ENCODE measurements at regions not wholly inside any gene's neighbourhood (a gene's known extent, or its start where the extent isn't known, plus 50 kb on each side); places are given as distances from the start of the nearest gene placed in this dataset.

DNA sequence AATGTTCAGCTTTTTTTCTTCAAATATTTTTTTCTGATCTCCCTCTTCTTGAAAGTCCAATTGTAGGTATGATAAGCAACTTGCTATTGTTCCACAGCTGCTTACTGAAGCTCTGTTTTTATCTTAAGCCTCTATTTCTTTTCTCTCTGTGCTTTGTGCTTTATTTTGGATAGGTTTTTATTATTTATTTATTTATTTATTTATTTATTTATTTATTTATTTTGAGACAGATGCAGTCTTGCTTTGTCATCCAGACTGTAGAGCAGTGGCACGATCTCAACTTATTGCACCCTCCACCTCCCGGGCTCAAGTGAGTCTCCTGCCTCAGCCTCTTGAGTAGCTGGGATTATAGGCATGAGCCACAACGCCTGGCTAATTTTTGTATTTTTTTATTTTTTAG lies 199.4 kb downstream of the KLF12 start:
- DNase-seq (ENCODE audit: low spot score): no peak

DNA sequence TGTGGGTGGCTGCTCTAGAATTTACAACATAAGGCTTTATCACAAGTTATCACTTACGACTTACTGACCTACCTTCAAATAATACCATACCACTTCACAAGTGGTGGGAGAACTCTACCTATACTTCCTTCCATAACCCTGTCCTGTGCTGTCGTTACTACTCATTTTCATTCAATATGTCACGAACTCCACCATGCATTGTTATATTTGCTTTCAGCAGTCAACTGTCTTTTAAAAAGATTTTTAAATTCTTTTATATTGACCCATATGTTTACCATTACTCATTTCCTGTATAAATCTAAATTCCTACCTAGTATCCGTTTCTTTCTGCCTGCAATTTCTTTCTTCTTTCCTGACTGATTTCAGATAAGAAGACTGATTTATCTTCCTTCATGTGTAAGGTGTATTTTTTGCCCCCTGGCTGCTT lies 200.0 kb downstream of the KLF12 start:
- DNase-seq (ENCODE audit: low spot score): no peak

DNA sequence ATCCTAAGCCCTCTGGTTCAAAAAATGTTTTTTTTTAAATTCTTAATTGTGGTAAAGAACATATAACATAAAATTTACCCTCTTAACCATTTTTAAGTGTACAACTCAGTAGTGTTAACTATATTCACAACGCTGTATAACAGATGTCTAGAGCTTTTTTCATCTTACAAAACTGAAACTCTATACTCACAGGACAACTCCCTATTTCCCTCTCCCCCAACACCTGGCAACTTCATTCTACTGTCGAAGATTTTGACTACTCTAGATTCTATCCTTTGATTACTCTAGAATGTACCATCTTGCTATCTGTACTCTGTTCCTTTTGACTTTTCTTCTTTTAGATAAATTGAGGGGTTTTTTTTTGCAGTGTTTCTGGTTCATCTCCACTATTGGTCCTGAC lies 200.4 kb downstream of the KLF12 start:
- no peak for DNase-seq (ENCODE audit: low spot score)

DNA sequence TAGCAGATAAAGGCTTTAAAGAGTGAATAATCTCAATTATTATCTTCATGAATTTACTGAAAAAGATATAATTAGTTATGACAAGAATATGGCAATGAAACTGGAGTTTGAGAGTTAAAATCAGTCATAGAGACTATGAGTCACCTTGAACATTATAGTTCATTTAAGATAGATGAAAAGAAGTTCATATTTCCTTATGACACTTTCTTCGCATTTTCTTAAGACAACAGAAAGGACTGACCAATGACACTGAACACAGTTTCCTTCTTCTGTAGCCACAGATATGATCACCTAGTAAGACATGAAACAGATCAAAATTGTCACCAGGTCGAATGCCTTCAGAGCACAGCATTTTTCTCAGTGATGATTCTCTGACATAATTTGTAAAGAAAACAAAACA lies 202.1 kb downstream of the KLF12 start:
- DNase-seq (ENCODE audit: low spot score): no peak

DNA sequence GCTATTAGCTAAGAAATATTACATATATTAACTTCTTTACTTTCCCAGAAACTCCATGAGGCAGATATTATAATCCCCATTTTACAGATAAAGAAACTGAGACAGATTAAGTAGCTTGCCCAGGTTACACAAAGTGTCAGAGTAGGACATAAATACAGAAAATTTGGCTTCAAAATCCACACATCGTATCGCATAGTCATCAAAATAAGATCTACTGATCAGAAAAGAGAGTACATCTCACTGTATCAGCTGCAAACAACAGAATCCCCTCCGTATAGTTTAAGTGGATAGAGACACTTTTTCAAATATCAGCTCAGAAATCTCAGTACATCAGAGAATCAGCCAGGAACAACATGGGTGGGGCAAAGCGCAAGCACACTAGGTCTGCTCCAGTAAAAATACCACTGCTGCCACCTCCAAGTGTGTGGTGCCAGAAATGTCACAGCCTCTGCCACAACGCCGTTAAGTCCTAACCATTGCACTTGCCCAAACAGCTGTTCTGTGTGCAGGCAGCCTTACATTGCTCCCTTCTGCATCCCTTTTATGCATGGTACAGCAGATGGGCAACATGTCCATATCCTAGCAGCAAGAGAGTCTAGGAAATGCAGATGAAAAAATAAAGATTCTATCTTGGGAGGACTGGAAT lies 204.8 kb downstream of the KLF12 start:
- no peak for DNase-seq (ENCODE audit: low spot score)

DNA sequence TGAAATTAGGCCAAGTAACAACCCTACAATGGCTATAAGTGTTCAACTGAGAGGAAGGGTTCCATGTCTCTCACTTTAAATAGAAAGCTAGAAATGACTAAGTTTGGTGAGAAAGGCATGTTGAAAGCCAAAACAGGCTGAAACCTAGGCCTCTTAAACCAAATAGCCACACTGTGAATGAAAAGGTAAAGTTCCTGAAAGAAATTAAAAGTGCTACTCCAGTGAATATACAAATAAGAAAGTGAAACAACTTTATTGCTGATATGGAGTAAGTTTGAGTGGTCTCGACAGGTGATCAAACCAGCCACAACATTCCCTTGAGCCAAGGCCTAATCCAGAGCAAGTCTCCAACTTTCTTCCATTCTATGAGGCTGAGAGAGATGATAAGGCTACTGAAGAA lies 209.6 kb downstream of the KLF12 start:
- no peak for DNase-seq (ENCODE audit: low spot score)

DNA sequence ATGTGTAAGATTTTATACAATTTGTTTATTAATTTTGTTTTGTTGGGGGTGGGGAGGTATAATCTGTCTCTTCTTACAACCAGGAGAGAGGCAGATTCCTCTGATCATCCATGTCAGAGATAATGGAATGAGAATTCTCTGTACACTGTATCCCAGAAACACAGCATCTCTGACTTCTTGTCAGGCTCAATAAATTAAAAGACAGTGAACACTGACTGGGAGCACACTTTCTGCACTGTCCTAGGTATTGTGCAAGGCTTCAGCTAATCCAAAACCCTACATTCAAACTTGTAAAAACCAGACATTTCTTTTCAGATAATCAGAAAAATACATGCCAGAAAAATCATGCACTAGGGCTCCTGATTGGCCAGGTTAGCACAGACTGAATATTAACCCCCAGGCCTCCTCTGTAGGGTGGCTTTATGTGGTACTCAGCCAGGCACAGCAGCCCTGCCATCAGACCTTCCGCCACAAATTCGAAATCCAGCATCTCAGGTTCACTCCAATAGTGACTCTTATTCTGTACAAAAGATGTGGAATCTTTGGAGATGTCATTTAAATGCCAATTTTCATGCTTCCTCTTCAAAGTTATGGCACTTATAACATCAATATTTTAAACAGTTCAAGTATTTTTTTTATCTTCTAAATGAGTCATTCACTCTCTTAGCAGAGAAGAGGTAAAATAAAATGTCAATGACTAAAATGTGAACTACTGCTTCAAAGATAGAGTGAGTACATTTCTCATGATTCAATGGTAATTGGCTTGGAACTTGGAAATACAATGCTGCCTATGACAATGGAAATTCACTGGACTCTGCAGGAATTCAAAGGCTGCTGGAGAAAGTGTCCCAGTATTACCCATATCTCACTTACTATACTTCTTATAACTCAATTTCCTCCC lies 211.5 kb downstream of the KLF12 start:
- DNase-seq (ENCODE audit: low spot score): no peak

DNA sequence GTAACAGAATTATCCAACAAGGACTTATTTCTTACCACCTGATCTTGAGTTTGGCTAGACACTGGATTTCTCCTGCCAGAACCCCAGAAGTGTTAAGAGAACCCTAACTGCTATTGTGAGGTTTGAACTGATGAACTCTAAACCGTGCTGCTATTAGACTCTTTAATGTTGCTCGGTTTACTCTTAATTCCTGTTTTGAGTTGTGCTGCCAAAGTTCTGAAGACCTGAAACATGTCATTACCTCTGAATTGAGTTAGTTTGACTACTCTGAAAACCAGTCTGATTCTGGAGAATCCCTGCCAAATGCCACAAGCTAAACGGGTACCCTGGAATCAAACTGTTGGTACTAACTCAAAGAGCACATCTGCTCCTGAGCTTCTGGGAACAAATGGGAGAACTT lies 215.5 kb downstream of the KLF12 start:
- DNase-seq (ENCODE audit: low spot score): no peak

DNA sequence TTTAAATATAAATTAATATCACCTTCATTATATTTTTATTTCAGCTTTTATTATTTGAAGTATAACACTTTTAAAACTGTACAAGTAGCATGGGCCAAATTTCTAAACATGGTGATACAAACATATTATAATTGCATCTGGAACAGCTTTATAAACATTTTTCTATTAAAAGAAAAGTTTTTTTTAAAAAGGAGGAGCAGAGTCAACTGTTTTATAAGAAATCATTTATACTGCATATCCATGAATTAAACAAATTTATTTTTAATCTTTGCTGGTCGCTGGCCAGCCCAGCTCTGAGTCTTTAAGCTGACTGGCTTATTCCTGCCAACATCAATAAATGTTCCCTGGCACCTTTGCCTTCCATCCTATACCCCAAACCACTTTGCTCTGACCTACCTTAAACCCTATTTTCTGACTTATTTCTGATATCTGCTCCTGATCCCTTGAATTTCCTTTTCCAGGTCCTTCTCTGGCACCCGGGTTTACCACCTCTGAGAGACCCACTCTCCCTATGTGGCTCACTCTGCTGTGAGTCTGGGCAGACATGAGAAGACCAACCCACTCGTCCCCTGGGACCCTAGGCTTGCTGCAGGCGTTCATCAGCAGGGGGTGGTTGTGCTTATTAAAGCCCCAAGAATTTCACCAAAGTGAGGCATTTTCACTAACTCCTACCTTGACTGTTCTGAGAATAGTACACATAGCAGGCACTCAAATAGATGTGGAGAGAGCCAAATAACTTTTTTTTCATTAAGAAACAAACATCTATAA lies 220.3 kb downstream of the KLF12 start:
- DNase-seq (ENCODE audit: low spot score): no peak

DNA sequence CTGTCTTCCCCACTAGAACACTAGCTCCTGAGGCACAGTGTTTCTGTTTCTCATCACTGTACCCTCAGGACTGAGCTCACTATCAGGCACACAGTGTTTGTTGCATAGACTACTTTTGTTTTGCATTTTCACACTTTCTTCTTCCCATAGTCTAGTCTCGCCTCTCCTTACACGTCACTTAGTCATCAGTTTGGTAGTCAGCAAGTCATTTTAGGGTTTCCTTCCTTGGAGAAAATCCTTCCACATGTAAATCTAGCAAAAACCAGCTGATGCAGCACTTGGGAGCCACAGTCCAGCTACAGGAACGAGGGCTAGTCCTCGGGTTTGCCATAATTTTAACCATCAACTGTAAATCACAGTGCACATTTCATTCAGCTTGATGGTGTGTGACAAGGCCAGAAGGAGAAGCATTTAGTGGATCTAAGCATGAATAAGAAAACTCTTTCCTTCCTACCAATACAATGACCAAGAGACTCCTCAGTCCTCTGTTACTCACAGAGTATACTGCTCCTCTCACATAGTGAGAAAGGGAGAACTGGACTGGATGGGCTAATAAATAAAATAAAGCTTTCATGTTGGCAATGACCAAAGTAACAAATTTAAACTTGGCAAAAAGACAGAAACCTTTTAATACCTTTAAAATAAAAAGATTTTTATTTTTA lies 221.0 kb downstream of the KLF12 start:
- no peak for DNase-seq (ENCODE audit: low spot score)

DNA sequence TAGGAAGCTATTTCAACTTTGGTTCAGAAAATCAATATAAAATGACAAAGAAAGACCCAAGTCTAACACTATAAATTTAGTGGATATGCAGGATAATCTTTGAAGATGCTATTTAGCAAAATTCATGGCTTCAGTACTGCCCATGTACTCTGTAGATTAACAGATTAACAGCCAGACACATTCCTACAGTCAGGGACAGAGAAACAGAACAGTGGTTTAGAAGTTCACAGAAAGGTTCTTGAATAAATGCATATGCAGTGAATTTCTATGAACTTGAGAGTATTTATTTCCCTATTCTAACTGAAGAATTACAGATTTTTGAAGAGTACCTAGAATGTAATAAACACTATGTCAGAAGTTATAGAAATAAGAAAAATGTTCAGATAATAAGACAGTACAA lies 222.8 kb downstream of the KLF12 start:
- DNase-seq (ENCODE audit: low spot score): no peak

DNA sequence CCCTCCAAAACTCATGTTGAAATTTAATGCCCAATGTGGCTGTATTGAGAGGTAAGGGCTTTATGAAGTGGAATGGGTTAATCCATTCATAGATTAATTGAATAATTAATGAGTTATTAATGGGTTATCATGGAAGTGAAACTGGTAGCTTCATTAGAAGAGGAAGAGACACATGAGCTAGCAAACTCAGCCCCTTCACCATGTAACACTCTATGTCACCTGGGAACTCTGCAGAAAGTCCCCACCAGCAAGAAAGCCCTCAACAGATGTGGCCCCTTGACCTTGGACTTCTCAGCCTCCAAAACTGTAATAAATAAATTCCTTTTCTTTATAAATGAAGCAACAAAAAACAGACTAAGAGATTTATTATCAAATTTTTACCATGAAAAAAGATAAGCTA lies 223.5 kb downstream of the KLF12 start:
- DNase-seq (ENCODE audit: low spot score): no peak

DNA sequence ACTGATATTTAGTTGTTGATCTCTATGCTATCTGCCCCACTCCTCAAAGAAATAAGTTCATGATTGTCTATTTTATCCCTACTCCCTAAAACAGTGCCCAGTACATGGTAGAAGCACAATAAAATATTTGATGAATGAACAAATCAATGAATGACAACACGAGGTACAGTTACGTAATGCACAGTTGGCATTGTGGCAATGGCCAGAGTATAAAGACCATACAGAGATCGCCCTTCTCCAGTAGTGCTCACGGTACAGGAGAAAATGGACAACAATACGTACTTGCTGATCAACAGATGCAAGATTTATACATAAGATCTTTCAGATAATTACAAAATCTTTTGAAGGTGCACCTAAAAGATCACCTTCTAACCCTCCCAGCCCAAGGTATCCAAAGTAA lies 225.4 kb downstream of the KLF12 start:
- DNase-seq (ENCODE audit: low spot score): no peak

DNA sequence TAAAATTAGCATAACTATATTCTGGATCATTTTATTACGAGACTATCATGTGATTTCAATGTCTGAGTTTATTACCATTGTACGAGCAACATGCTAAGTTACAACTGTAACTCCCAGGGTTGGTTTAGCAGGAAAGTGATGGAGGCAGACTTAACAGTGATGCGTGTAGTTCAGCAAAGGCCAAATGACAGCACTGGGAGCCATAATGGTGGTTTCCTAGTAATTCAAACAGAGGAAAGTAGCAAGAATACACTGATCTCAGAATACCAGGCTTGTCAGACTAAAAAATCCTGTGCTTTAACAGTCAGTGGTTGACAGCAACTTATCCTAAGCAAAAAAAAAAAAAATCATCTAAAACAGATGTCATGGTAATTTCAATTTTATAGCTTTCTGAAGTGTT lies 229.6 kb downstream of the KLF12 start:
- no peak for DNase-seq (ENCODE audit: low spot score)

DNA sequence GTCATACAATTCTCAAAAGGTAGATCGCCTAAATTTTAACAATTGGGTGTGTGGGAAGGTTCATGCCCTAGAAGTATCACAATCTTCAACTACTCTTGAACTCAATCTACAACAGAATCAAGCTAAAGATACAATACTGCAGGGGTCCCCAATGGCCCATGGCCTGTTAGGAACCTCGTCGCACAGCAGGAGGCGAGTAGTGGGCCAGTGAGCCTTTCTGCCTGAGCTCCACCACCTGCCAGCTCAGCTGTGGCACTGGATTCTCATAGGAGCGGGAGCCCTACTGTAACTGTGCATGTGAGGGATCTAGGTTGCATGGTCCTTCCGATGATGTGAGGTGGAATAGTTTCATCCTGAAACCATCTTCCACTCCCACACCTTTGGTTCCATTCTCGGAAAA lies 230.6 kb downstream of the KLF12 start:
- DNase-seq (ENCODE audit: low spot score): no peak

DNA sequence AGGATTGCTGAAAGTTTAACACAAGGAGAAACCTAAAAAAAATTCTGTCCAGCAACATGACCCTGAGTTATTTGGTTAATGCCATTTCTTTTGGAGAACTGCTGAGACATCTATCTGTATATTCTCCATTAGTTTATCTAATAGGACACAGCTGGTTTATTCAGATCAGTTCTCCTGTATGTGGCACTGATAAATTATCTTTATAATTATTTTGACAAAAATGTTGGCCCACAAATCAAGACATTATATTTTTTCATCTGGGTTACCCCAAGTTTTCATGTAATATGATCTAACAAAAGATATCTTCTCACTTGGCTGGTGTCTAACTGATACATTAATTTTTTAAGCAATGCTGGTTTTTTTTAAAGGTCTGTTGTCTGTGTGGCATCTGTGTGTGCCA lies 231.4 kb downstream of the KLF12 start:
- no peak for DNase-seq (ENCODE audit: low spot score)

DNA sequence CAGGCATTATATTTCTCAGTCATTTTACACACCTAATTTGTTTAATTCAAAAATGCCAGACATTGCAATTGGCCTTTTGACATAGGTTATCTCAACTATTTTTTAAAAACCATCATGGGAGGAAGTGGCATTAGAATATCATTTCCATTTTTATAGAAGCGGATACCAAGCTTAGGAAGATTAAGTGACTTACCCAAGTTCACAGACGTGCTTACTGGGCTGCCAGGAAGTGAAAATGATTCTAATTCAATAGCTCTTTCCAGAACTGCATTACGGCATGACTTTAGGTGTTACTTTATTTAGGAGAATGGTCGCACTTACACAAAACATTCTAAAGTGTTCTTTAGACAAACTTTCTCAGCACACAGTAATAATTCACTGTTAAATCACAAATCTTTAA lies 231.9 kb downstream of the KLF12 start:
- no peak for DNase-seq (ENCODE audit: low spot score)

DNA sequence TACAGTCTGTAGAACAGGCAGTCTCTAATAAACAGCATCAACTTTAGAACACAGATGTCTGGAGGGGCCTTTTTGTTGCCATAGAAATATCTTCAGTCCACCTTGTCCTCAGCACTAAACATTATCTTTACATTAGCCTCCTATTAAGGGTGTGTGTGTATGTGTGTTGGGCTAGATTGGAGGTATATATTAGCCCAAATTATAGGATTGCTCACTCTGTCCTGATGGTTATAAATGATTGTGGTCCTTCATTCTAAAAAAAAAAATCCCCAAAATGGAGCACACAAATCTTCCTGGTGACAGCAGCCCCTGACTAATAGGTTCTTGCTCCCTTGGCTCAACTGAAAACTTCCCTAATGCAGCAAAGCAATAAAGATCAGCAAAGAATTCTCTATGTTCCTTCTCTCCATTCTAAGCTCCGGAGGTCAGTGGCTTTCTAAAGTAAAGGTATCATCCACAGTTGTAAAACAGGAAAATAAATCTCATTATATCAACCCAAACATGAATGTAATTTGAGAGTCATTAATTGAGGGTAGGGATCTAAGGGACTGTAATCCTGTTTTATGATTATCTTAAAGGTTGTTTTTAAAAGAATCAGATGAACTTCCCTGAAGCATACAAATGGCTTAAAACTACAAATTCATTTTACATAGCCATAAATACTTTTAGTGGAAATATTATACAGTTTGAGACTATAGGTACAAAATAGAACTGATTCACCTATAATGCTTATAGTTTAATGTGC lies 232.7 kb downstream of the KLF12 start:
- DNase-seq (ENCODE audit: low spot score): no peak

DNA sequence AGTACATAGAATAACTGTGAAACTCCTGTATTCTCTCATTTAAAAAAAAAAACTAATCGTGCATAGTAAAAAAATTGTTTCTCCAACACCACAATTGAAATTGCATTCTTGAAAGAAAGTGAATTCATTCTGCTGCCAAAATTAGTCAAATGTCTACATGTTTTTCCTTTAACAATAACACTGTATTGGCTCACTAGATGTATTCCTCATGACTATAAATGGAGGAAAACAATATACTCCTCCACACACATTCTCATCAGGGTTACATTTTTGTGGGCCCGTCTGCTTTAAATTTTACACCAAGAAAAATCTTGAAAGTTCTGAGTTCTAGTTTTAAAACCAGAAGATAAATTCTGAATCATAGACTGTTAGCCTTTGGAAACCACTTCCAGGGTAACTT lies 233.6 kb downstream of the KLF12 start:
- DNase-seq (ENCODE audit: low spot score): no peak

DNA sequence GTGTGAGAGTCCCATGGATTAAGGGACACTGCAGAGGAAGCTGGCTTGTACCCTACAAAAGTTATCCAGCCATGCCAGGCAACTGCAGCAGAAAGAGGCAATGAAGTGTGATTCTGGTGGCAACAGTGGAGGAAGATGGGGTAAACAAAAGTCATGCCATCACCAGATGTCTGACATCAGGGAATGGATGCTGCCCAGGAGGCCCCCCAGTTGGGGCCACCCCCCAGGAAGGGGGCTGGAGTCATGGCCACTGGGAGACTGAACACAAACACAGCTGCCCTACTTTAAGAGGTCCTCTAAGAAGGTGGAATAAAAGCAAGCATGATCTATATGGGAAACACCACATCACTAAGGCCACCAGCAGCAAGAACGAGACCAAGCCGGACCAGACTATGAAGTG lies 235.3 kb downstream of the KLF12 start:
- DNase-seq (ENCODE audit: low spot score): no peak

DNA sequence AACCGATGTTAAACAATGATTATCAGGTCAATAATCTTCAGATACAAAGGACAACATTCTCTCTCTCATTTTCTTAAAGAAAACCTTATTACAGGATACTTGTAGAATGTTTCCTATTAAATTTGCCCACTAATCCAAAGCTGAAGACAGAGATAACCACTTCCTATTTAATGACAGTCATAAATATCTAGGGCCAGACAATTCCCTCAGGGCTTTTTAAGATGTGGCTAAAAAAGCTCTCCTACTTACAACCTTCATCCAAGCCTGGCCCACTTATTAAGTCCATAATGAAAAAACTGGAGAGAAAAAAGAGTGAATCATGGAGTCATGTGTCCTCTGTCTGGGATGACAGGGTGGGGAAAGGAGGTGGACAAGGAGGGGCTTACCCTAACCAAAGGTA lies 235.9 kb downstream of the KLF12 start:
- DNase-seq (ENCODE audit: low spot score): no peak
